Midbrain (tissue), 1 donor: ENCODE measurements at regions not wholly inside any gene's neighbourhood (a gene's known extent, or its start where the extent isn't known, plus 50 kb on each side); places are given as distances from the start of the nearest gene placed in this dataset.

ENCODE experiments used
- DNase-seq: peaks from one replicate; lab custom pipeline; 2025; lab: John Stamatoyannopoulos, UW

- no peak for DNase-seq
Observed at GRCh38 chr12:65628061-65628460, 196.2 kb upstream of the HMGA2 start.

- no peak for DNase-seq
Observed at GRCh38 chr12:65630555-65630954, 193.7 kb upstream of the HMGA2 start.

DNA sequence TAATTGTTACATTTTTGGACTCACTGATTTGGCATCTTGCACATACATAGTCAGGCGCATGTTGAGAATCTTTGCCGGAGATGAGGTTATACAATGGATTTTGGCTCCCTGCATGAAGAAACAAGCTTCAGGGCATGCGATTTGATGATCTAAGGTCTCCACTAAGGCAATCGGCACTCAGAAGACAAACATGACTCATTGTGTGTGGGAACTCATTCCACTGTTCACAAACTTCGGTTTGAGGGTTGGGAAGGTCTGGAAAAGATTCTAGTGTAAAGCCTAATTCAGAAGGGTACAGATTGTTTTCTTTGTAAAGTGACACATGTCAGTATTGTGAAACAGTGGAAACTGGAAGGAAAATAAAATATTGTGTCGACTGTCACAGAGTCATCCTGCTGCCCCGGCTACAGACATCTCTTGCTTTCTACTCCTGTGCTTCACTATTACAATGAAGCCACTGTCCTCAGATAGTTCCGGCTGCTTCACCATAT lies 192.6 kb upstream of the HMGA2 start:
- no peak for DNase-seq

GRCh38 chr12:65632131-65632855 lies 192.0 kb upstream of the HMGA2 start:
- no peak for DNase-seq

GRCh38 chr12:65634061-65634460 lies 190.2 kb upstream of the HMGA2 start:
- DNase-seq: no peak

DNA sequence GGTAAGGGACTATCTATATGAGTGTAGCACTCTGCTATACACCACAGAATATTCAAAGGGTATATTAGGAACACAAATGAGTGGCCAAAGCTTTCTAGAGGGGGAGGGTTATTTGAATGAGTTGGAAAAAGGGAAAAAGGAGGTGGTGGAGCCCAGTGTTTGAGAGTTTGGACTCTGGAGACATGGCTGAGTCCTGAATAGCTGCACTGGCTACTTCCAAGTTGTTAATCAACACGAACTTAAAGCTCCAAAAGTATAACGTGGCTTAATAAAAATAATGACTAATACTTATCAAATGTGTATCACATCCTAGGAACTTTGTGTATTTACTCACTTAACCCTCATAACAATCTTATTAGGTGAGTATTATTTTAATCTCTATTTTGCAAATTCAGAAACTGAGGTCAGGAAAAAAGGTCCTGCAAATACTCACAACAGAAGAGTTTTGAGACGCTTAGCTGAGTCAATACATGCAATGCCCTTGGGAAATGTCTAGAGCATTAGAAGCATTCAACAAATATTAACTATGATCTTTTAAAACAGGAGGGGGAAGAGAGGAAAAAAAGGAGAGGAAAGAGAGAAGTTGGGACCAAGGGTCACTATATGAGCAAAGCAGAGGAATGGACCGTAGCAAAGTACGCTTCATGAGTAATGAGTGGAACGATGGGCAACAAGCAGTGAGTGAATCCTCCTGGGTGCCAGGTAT lies 189.5 kb upstream of the HMGA2 start:
- DNase-seq: no peak

DNA sequence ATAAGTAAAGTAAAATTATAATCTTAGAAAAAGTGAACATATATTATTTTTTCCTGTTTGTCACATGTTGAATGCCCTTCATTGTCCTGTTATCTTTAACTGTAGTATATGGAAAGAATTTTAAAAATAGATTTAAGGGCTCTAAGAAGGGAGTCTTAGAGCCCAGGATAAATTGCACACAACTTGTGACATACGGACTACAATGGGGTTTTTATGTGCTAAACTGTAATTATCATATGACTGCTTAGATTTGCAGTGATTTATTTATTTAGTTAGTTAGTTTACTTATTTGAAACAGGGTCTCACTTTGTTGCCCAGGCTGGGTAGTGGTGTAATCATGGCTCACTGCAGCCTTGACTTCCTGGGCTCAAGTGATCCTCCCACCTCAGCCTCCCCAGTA lies 187.8 kb upstream of the HMGA2 start:
- no peak for DNase-seq

GRCh38 chr12:65637150-65637549 lies 187.1 kb upstream of the HMGA2 start:
- no peak for DNase-seq

GRCh38 chr12:65637774-65638173 lies 186.5 kb upstream of the HMGA2 start:
- DNase-seq: no peak

GRCh38 chr12:65638324-65638723 lies 186.0 kb upstream of the HMGA2 start:
- no peak for DNase-seq

DNA sequence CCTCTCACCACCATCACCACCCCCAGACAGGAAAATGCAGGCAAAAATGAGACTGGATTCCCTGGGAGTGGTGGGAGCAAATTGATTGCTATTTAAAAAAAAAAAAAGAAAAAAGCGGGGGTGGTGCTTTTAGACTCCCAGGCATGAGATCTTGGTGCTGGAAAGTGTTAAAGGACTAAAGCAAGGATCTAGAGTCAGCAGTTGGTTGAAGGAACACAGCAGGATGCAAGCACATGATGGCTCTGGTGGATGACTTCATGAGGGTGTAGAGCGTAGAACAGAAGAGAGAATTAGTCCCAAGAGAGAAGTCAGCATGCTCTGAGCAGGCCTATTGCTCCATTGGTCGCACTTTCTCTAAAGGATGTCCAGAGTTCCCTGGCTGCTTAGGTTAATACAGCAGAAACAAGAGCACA lies 183.8 kb upstream of the HMGA2 start:
- no peak for DNase-seq

- no peak for DNase-seq
Observed at GRCh38 chr12:65642061-65642661, 182.1 kb upstream of the HMGA2 start.

GRCh38 chr12:65643171-65643570 lies 181.1 kb upstream of the HMGA2 start:
- DNase-seq: no peak

- no peak for DNase-seq
Observed at GRCh38 chr12:65643595-65644386, 180.5 kb upstream of the HMGA2 start.

- DNase-seq: no peak
Observed at GRCh38 chr12:65646127-65646643, 178.1 kb upstream of the HMGA2 start.

DNA sequence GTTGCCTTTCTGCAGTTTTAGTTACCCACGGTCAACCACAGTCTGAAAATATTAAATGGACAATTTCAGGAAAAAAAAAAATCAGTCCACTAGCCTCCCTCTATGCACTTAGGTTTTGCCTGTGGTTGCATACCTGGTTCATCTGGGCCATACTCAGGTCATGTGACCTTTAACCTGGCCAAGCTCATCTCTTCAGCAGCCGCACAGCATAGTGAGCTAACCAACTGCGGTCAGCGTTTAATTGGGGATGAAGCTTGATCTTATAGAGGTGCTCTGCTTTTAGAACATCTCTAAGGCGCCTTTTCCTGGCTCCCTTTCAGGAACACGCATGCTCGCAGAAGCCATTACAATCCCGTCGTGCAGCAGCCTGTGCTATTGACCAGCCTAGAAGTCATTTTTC lies 177.2 kb upstream of the HMGA2 start:
- no peak for DNase-seq

DNA sequence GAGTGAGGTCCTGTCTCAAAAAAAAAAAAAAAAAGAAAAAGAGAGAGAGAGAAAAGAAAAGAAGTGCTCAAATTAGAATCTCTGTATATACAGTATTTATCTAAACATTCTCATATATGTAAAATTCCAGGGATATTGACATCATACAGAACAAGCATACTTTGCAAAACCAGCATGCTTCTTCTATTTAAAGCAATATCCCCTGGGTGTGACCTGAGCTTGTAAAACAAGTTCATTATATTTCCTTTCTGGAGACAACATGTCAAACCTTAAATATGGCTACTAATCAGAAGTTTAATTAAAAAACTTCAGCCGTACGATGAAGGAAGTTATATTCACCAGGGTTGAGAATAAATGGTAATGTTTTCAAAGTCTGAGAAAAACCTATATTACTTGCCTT lies 175.8 kb upstream of the HMGA2 start:
- no peak for DNase-seq

GRCh38 chr12:65649126-65649525 lies 175.2 kb upstream of the HMGA2 start:
- no peak for DNase-seq

GRCh38 chr12:65651060-65651459 lies 173.2 kb upstream of the HMGA2 start:
- no peak for DNase-seq

DNA sequence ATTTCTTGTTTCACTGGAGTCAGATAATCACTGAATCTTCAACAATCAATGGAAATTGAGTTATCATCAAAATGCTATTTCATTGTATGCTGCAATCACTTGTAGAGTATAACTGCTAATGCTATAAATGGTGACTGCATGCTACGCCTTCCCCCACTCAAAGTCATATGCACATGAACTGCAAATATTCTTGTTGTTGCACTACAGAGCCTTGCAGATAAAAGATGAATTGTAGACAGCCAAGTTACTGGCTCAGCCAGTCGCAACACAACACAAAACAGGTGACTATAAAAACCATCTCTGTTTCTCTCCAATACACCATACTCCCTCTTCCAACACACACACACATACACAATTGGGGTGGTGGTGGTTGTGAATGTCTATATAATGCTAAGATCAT lies 171.0 kb upstream of the HMGA2 start:
- no peak for DNase-seq

DNA sequence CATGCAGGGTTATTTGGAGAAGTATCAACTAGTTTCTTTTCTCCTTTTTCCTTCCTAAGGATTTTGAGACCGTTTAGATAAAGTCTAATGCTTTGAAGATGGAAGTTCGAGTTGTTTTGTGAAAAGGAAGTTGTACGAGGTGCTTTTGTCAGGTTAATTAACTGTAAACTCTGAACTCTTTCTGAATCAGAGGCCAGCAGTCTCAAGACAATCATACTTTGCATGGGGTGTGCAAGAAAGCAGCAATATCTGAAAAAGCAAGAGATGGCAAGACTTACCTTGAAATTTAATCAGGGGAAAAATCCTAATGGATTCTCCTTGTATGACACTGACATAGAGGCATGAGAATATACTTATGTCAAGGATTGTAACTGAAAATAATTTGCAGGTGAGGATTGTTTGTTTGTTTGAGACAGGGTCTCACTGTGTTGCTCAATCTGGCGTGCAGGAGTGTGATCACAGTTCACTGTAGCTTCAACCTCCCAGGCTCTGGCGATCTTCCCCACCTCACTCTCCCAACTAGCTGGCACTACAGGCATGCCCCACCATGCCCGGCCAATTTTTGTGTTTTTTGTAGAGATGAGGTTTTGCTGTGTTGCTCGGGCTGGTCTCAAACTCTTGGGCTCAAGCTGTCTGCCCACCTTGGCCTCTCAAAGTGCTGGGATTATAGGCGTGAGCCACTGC lies 170.2 kb upstream of the HMGA2 start:
- no peak for DNase-seq
